AG04450 (cell line): ENCODE measurements at regions not wholly inside any gene's neighbourhood (a gene's known extent, or its start where the extent isn't known, plus 50 kb on each side); places are given as distances from the start of the nearest gene placed in this dataset.

ENCODE experiments used
- CTCF ChIA-PET: fragments of 300-600, 350-600 bp; formaldehyde crosslinking; extraction: SDS; loops from one replicate; lab custom pipeline; 2022; ENCODE audit warnings: antibody characterized with exemption, inconsistent platforms; lab: Charles Lee
- POLR2A ChIA-PET: fragments of 350-600 bp; formaldehyde crosslinking; extraction: SDS; loops from one replicate; lab custom pipeline; 2021; ENCODE audit warnings: antibody characterized with exemption, inconsistent platforms; lab: Yijun Ruan, JAX
- DNase-seq: peaks from one replicate; pipeline ENCODE4 v3.0.0-alpha.2; 2011; ENCODE audit warnings: low read depth, low spot score
- H3K27ac ChIP-seq: one replicate; pipeline ENCODE4 v1.5.1; 2012; ENCODE audit warnings: low read depth, low read length, control low read depth
- H3K27me3 ChIP-seq: one replicate; pipeline ENCODE4 v1.6.0; 2012; ENCODE audit warnings: low read length; ENCODE audit not compliant: control insufficient read depth, insufficient read depth
- H3K4me3 ChIP-seq: 2 replicates; pipeline ENCODE4 v1.5.1; 2011; ENCODE audit warnings: mild to moderate bottlenecking, low read depth, low read length, control low read depth
- H3K9me3 ChIP-seq: 2 replicates; pipeline ENCODE4 v1.5.1; 2012; ENCODE audit warnings: low read length; ENCODE audit not compliant: control insufficient read depth, insufficient read depth
- TF ChIP-seq, protein P1 (sequence below): IDR thresholded peaks from 2 replicates; pipeline ENCODE4 v1.5.1; 2011; ENCODE audit warnings: low read depth, low read length, control low read depth, inconsistent platforms

- POLR2A ChIA-PET = no interaction called here
- no peak for DNase-seq
- H3K27me3 ChIP-seq = no peaks in the 10 kb centered on the region
These were observed 571.1 kb downstream of the LMO4 start for GRCh38 chr1:87899746-87900145.

DNA sequence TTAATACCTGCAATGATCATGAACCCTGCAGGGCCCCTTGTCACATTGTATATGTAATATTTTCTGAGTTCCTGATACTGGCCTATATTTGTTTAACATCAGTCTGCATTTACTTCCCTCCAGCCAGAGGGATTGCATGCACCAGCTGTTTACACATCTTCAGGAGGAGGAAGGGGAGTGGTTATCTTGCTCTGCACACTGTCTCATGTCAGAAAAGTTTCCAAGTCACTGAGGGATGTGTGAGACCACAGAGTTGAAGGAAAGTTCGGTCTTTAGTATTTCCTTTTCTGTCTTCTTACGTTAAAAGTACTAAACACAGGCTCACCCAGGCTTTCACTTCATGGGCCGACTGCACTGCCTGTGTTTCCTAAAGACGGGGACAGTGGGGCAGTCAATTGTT, 574.1 kb downstream of the LMO4 start:
- no peaks in the 10 kb centered on the region for H3K27me3 ChIP-seq
- TF ChIP-seq, protein P1, sequence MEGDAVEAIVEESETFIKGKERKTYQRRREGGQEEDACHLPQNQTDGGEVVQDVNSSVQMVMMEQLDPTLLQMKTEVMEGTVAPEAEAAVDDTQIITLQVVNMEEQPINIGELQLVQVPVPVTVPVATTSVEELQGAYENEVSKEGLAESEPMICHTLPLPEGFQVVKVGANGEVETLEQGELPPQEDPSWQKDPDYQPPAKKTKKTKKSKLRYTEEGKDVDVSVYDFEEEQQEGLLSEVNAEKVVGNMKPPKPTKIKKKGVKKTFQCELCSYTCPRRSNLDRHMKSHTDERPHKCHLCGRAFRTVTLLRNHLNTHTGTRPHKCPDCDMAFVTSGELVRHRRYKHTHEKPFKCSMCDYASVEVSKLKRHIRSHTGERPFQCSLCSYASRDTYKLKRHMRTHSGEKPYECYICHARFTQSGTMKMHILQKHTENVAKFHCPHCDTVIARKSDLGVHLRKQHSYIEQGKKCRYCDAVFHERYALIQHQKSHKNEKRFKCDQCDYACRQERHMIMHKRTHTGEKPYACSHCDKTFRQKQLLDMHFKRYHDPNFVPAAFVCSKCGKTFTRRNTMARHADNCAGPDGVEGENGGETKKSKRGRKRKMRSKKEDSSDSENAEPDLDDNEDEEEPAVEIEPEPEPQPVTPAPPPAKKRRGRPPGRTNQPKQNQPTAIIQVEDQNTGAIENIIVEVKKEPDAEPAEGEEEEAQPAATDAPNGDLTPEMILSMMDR = no peak
- no peak overlapping the region for H3K27ac ChIP-seq
- no peaks in the 10 kb centered on the region for H3K9me3 ChIP-seq
- H3K4me3 ChIP-seq = no peak overlapping the region
- CTCF ChIA-PET = interaction anchor here (1.0 to 1.2 kb wide), 3 partner anchors 50 to 159 kb away, joined by 3 read pairs; no protein-coding TSS in a partner anchor
- POLR2A ChIA-PET = no interaction called here
- peak; percentile 36 for DNase-seq

More at GRCh38 chr1:87899746-87900145, 571.1 kb downstream of the LMO4 start:
- no peak overlapping the region for H3K4me3 ChIP-seq
- CTCF ChIA-PET = no interaction called here
- TF ChIP-seq, protein P1 = no peak
- H3K9me3 ChIP-seq = no peaks in the 10 kb centered on the region
- H3K27ac ChIP-seq = no peak overlapping the region

DNA sequence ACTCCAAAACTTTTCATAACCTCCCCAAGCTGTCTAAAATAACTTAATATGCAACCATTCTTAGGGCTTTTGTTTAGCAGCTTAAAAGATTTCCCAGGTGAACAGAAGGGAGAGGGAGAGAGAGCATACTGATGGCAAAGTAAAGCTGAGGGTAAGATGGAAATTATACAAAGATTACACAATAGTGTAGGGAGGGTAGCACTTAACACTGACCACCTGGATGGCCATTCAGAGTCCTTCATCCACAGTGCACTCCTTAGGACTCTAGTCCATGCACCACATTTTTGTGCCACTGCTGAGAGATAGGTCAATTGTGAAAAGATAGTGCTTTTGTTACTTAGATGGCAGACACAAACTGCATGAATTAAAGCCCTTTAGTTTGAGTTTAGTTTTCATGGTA, 574.6 kb downstream of the LMO4 start:
- no peaks in the 10 kb centered on the region for H3K27me3 ChIP-seq
- DNase-seq = no peak
- H3K9me3 ChIP-seq = no peaks in the 10 kb centered on the region
- CTCF ChIA-PET = interaction anchor here (1.1 to 1.2 kb wide), 2 partner anchors 50 to 158 kb away, joined by 3 read pairs; no protein-coding TSS in a partner anchor
- TF ChIP-seq, protein P1 = no peak
- no peak overlapping the region for H3K4me3 ChIP-seq
- POLR2A ChIA-PET = no interaction called here
- no peak overlapping the region for H3K27ac ChIP-seq

DNA sequence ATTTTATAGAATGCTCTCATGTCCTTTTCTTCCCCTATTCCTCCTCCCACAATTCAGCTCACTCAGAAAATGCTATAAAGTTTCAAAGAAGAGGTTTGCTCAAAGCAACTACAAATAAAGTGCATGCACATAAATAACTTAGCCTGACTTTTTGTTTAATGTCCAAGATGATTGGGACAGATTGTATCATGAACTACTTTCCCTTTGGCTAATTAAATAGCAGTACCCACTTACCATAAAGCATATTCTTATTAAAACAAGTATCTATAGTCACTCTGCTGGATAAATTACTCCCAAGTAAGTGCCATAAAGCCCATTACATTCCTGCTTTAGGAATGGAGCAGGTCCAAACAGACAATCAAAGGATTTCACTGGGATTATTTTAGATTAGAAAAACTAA, 576.0 kb downstream of the LMO4 start:
- no peaks in the 10 kb centered on the region for H3K9me3 ChIP-seq
- no peak for DNase-seq
- TF ChIP-seq, protein P1 = no peak
- CTCF ChIA-PET = interaction anchor here (1.2 kb wide), 1 partner anchor 50 kb away, joined by 3 read pairs; no protein-coding TSS in a partner anchor
- no peak overlapping the region for H3K4me3 ChIP-seq
- no peak overlapping the region for H3K27ac ChIP-seq
- no peaks in the 10 kb centered on the region for H3K27me3 ChIP-seq
- POLR2A ChIA-PET = no interaction called here

GRCh38 chr1:87905651-87906050, 577.0 kb downstream of the LMO4 start:
- TF ChIP-seq, protein P1 = no peak
- H3K27ac ChIP-seq = no peak overlapping the region
- DNase-seq = no peak
- ChIA-PET CTCF (interaction anchor here (1.1 to 1.2 kb wide), 2 partner anchors 9 to 49 kb away, joined by 3 read pairs; no protein-coding TSS in a partner anchor), POLR2A (no interaction called here)
- no peaks in the 10 kb centered on the region for H3K9me3 ChIP-seq
- H3K4me3 ChIP-seq = no peak overlapping the region
- no peaks in the 10 kb centered on the region for H3K27me3 ChIP-seq
